MM.1S (cell line): ENCODE measurements at regions not wholly inside any gene's neighbourhood (a gene's known extent, or its start where the extent isn't known, plus 50 kb on each side); places are given as distances from the start of the nearest gene placed in this dataset.

Experiments
- DNase-seq: peaks from one replicate; pipeline ENCODE4 v3.0.0-alpha.2; 2015
- H2AFZ ChIP-seq: fragments of 300-600 bp; sonication (generic); 2 replicates; pipeline ENCODE4 v1.6.0; 2016; ENCODE audit warnings: antibody characterized with exemption, low read length
- H3F3A ChIP-seq: fragments of 300-600 bp; sonication (generic); 2 replicates; pipeline ENCODE4 v1.6.1; 2016; ENCODE audit warnings: mild to moderate bottlenecking, antibody characterized with exemption, low read length, moderate library complexity, mixed read lengths; ENCODE audit not compliant: insufficient read depth
- H3K27ac ChIP-seq: fragments of 300-600 bp; sonication (generic); 2 replicates; pipeline ENCODE4 v1.5.1; 2016; ENCODE audit warnings: mild to moderate bottlenecking, low read length
- H3K27me3 ChIP-seq: fragments of 300-600 bp; sonication (generic); replicated peaks from 2 replicates; pipeline ENCODE4 v1.6.0; 2016; ENCODE audit warnings: low read length; ENCODE audit not compliant: insufficient read depth
- H3K36me3 ChIP-seq: fragments of 300-600 bp; sonication (generic); replicated peaks from 2 replicates; pipeline ENCODE4 v1.6.1; 2016; ENCODE audit warnings: mild to moderate bottlenecking, low read length, mixed read lengths; ENCODE audit not compliant: insufficient read depth
- H3K4me1 ChIP-seq: fragments of 300-600 bp; sonication (generic); 2 replicates; pipeline ENCODE4 v1.6.1; 2016; ENCODE audit warnings: low read length, mixed read lengths
- H3K4me2 ChIP-seq: fragments of 300-600 bp; sonication (generic); 2 replicates; pipeline ENCODE4 v1.6.0; 2016; ENCODE audit warnings: low read depth, low read length
- H3K4me3 ChIP-seq: fragments of 300-600 bp; sonication (generic); 2 replicates; pipeline ENCODE4 v1.5.1; 2016; ENCODE audit warnings: low read length, mixed read lengths
- H3K79me2 ChIP-seq: fragments of 300-600 bp; sonication (generic); 2 replicates; pipeline ENCODE4 v1.6.1; 2016; ENCODE audit warnings: mixed run types, low read length, mixed read lengths
- H3K9ac ChIP-seq: fragments of 300-600 bp; sonication (generic); 2 replicates; pipeline ENCODE4 v1.6.1; 2016; ENCODE audit warnings: low read length, mixed read lengths
- H3K9me2 ChIP-seq: fragments of 300-600 bp; sonication (generic); replicated peaks from 2 replicates; pipeline ENCODE4 v1.6.1; 2016; ENCODE audit warnings: mild to moderate bottlenecking, low read length, mixed read lengths; ENCODE audit not compliant: insufficient read depth
- H3K9me3 ChIP-seq: fragments of 300-600 bp; sonication (generic); replicated peaks from 2 replicates; pipeline ENCODE4 v1.6.1; 2016; ENCODE audit warnings: mild to moderate bottlenecking, low read length, mixed read lengths; ENCODE audit not compliant: insufficient read depth
- H4K20me1 ChIP-seq: fragments of 300-600 bp; sonication (generic); 2 replicates; pipeline ENCODE4 v1.6.1; 2016; ENCODE audit warnings: mild to moderate bottlenecking, low read length, moderate library complexity, mixed read lengths; ENCODE audit not compliant: insufficient read depth
- CTCF ChIP-seq: fragments of 300-600 bp; sonication (generic); IDR thresholded peaks from 2 replicates; pipeline ENCODE4 v1.5.1; 2016; ENCODE audit warnings: antibody characterized with exemption, low read length, mixed read lengths
- EZH2 ChIP-seq: fragments of 300-600 bp; sonication (generic); optimal IDR thresholded peaks from 2 replicates; pipeline ENCODE3; 2017; ENCODE audit warnings: low read depth, mild to moderate bottlenecking, antibody characterized with exemption, low read length, mixed read lengths
- EZH2phosphoT487 ChIP-seq: fragments of 300-600 bp; sonication (generic); IDR thresholded peaks from 2 replicates; pipeline ENCODE4 v1.6.1; 2018; ENCODE audit warnings: antibody characterized with exemption, low read length

GRCh38 chrX:110511238-110511637 is 152.6 kb downstream of the RTL9 start:
- H3K4me1 ChIP-seq: peaks cover 8% of the 10 kb centered on the region; the same call in 1 of the 2 replicates
- no peaks in the 10 kb centered on the region for H4K20me1 ChIP-seq
- H3K27me3 ChIP-seq: no peaks in the 10 kb centered on the region
- no peak for DNase-seq
- no peak overlapping the region for H2AFZ ChIP-seq
- H3K9ac ChIP-seq: no peak overlapping the region
- no peak overlapping the region for H3K4me2 ChIP-seq
- no peaks in the 10 kb centered on the region for H3K36me3 ChIP-seq
- H3K9me2 ChIP-seq: no peaks in the 10 kb centered on the region
- H3K4me3 ChIP-seq: no peak overlapping the region
- H3K79me2 ChIP-seq: no peaks in the 10 kb centered on the region
- no peaks in the 10 kb centered on the region for H3F3A ChIP-seq
- TF ChIP-seq CTCF (no peak), EZH2phosphoT487 (no peak), EZH2 (no peak)
- no peaks in the 10 kb centered on the region for H3K9me3 ChIP-seq
- no peak overlapping the region for H3K27ac ChIP-seq

- no peaks in the 10 kb centered on the region for H3K36me3 ChIP-seq
- no peaks in the 10 kb centered on the region for H3K27me3 ChIP-seq
- no peak overlapping the region for H2AFZ ChIP-seq
- H3K4me1 ChIP-seq: peaks cover 8% of the 10 kb centered on the region; the same call in 1 of the 2 replicates
- no peaks in the 10 kb centered on the region for H3K9me3 ChIP-seq
- DNase-seq: no peak
- no peaks in the 10 kb centered on the region for H4K20me1 ChIP-seq
- H3K79me2 ChIP-seq: no peaks in the 10 kb centered on the region
- no peaks in the 10 kb centered on the region for H3F3A ChIP-seq
- H3K9ac ChIP-seq: no peak overlapping the region
- H3K4me2 ChIP-seq: no peak overlapping the region
- H3K4me3 ChIP-seq: no peak overlapping the region
- no peaks in the 10 kb centered on the region for H3K9me2 ChIP-seq
- no peak overlapping the region for H3K27ac ChIP-seq
- TF ChIP-seq EZH2phosphoT487 (no peak), CTCF (no peak), EZH2 (no peak)
Measured at GRCh38 chrX:110512341-110512740, 153.7 kb downstream of the RTL9 start.

DNA sequence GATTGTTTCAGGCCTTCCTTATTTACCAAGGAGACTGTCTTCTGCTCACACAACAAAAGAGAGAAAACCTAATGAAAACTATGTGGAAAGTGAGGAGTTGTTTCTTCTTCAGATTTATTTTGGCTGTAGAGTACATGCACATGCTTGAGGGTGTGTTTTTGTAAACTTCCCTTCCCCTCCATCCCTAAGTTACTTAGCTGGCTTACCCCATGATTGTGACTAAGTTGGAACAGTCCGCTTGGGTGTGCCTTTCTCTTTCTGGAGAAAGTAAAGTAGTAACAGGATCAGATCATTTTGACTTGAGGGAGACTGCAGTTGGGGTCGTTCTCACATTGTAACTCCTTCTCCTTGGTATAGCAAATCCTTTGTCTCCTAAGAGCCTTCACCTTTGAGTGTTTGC is 155.9 kb downstream of the RTL9 start:
- H3F3A ChIP-seq: no peaks in the 10 kb centered on the region
- no peak overlapping the region for H3K4me2 ChIP-seq
- H3K27me3 ChIP-seq: no peaks in the 10 kb centered on the region
- DNase-seq: no peak
- H3K27ac ChIP-seq: no peak overlapping the region
- peaks cover 8% of the 10 kb centered on the region; the same call in 1 of the 2 replicates for H3K4me1 ChIP-seq
- H3K36me3 ChIP-seq: no peaks in the 10 kb centered on the region
- no peaks in the 10 kb centered on the region for H4K20me1 ChIP-seq
- H2AFZ ChIP-seq: no peak overlapping the region
- no peaks in the 10 kb centered on the region for H3K9me2 ChIP-seq
- H3K4me3 ChIP-seq: no peak overlapping the region
- H3K9me3 ChIP-seq: no peaks in the 10 kb centered on the region
- H3K79me2 ChIP-seq: no peaks in the 10 kb centered on the region
- no peak for TF ChIP-seq CTCF
- TF ChIP-seq EZH2phosphoT487: no peak
- H3K9ac ChIP-seq: no peak overlapping the region
